ENCODE measurements at regions not wholly inside any gene's neighbourhood (a gene's known extent, or its start where the extent isn't known, plus 50 kb on each side); places are given as distances from the start of the nearest gene placed in this dataset.

GRCh38 chr13:29909975-29910674 lies 59.7 kb upstream of the UBL3 start:
- in situ Hi-C loops (cut with MboI; ENCODE audit: low sequenced_read_pairs): no loop called here
- Histone ChIP-seq H3K36me3 (replicated peaks) (no peaks in the 10 kb centered on the region), H3K4me3 (no peak overlapping the region), H3K27me3 (ENCODE audit: low read depth) (peaks cover 2% of the 10 kb centered on the region; the same call in 1 of the 2 replicates), H3K9me3 (no peaks in the 10 kb centered on the region), H3K4me1 (no peaks in the 10 kb centered on the region)
- DNase-seq (ENCODE audit: low spot score in 2 of 2): no peak

- Histone ChIP-seq H3K36me3 (replicated peaks) (no peaks in the 10 kb centered on the region), H3K9me3 (no peaks in the 10 kb centered on the region), H3K27me3 (ENCODE audit: low read depth) (peaks cover 2% of the 10 kb centered on the region; the same call in 1 of the 2 replicates), H3K4me3 (no peak overlapping the region), H3K4me1 (no peaks in the 10 kb centered on the region)
- in situ Hi-C loops (cut with MboI; ENCODE audit: low sequenced_read_pairs): no loop called here
- no peak for DNase-seq (ENCODE audit: low spot score in 2 of 2)
These were observed 58.8 kb upstream of the UBL3 start for GRCh38 chr13:29909081-29909730.

GRCh38 chr13:29908416-29909080 lies 58.1 kb upstream of the UBL3 start:
- Histone ChIP-seq H3K4me1 (no peaks in the 10 kb centered on the region), H3K36me3 (replicated peaks) (no peaks in the 10 kb centered on the region), H3K4me3 (no peak overlapping the region), H3K9me3 (no peaks in the 10 kb centered on the region), H3K27me3 (ENCODE audit: low read depth) (peaks cover 2% of the 10 kb centered on the region; the same call in 1 of the 2 replicates)
- DNase-seq (ENCODE audit: low spot score in 2 of 2): no peak
- in situ Hi-C loops (cut with MboI; ENCODE audit: low sequenced_read_pairs): no loop called here

GRCh38 chr13:29907670-29908069 lies 57.3 kb upstream of the UBL3 start:
- DNase-seq (ENCODE audit: low spot score in 2 of 2): no peak
- Histone ChIP-seq H3K27me3 (ENCODE audit: low read depth) (peaks cover 2% of the 10 kb centered on the region; the same call in 1 of the 2 replicates), H3K4me1 (no peaks in the 10 kb centered on the region), H3K36me3 (replicated peaks) (no peaks in the 10 kb centered on the region), H3K4me3 (no peak overlapping the region), H3K9me3 (no peaks in the 10 kb centered on the region)
- in situ Hi-C loops (cut with MboI; ENCODE audit: low sequenced_read_pairs): no loop called here

- H3K9me3 ChIP-seq: no peaks in the 10 kb centered on the region
- H3K27me3 ChIP-seq (ENCODE audit: low read depth): peaks cover 2% of the 10 kb centered on the region; the same call in 1 of the 2 replicates
- H3K4me3 ChIP-seq: no peak overlapping the region
- no peaks in the 10 kb centered on the region for H3K36me3 ChIP-seq (replicated peaks)
- H3K4me1 ChIP-seq: no peaks in the 10 kb centered on the region
- DNase-seq (ENCODE audit: low spot score in 2 of 2): no peak
- in situ Hi-C loops (cut with MboI; ENCODE audit: low sequenced_read_pairs): no loop called here
These were observed 56.1 kb upstream of the UBL3 start for GRCh38 chr13:29906432-29907011.

- no peak overlapping the region for H3K4me3 ChIP-seq
- DNase-seq (ENCODE audit: low spot score in 2 of 2): no peak
- H3K9me3 ChIP-seq: no peaks in the 10 kb centered on the region
- no peaks in the 10 kb centered on the region for H3K27me3 ChIP-seq (ENCODE audit: low read depth)
- in situ Hi-C loops (cut with MboI; ENCODE audit: low sequenced_read_pairs): no loop called here
- no peaks in the 10 kb centered on the region for H3K36me3 ChIP-seq (replicated peaks)
- no peaks in the 10 kb centered on the region for H3K4me1 ChIP-seq
These were observed 55.4 kb upstream of the UBL3 start for GRCh38 chr13:29905845-29906244.

- no peaks in the 10 kb centered on the region for H3K9me3 ChIP-seq
- H3K4me1 ChIP-seq: no peaks in the 10 kb centered on the region
- no peak overlapping the region for H3K4me3 ChIP-seq
- H3K36me3 ChIP-seq (replicated peaks): no peaks in the 10 kb centered on the region
- in situ Hi-C loops (cut with MboI; ENCODE audit: low sequenced_read_pairs): no loop called here
- DNase-seq (ENCODE audit: low spot score in 2 of 2): no peak
- no peaks in the 10 kb centered on the region for H3K27me3 ChIP-seq (ENCODE audit: low read depth)
These were observed 53.6 kb upstream of the UBL3 start for GRCh38 chr13:29903996-29904395.

GRCh38 chr13:29903543-29903942 lies 53.1 kb upstream of the UBL3 start:
- Histone ChIP-seq H3K4me3 (no peak overlapping the region), H3K36me3 (replicated peaks) (no peaks in the 10 kb centered on the region), H3K9me3 (no peaks in the 10 kb centered on the region), H3K27me3 (ENCODE audit: low read depth) (no peaks in the 10 kb centered on the region), H3K4me1 (no peaks in the 10 kb centered on the region)
- DNase-seq (ENCODE audit: low spot score in 2 of 2): no peak
- in situ Hi-C loops (cut with MboI; ENCODE audit: low sequenced_read_pairs): no loop called here

- no peaks in the 10 kb centered on the region for H3K36me3 ChIP-seq (replicated peaks)
- DNase-seq (ENCODE audit: low spot score in 2 of 2): no peak
- no peaks in the 10 kb centered on the region for H3K9me3 ChIP-seq
- H3K27me3 ChIP-seq (ENCODE audit: low read depth): no peaks in the 10 kb centered on the region
- H3K4me3 ChIP-seq: no peak overlapping the region
- no peaks in the 10 kb centered on the region for H3K4me1 ChIP-seq
- in situ Hi-C loops (cut with MboI; ENCODE audit: low sequenced_read_pairs): no loop called here
These were observed 52.4 kb upstream of the UBL3 start for GRCh38 chr13:29902632-29903305.

GRCh38 chr13:29901710-29902631 lies 51.6 kb upstream of the UBL3 start:
- peak in 1 of 2 experiments; percentile 34 for DNase-seq (ENCODE audit: low spot score in 2 of 2)
- H3K4me3 ChIP-seq: no peak overlapping the region

More at GRCh38 chr13:29901710-29902631, 51.6 kb upstream of the UBL3 start:
- Histone ChIP-seq H3K36me3 (replicated peaks) (no peaks in the 10 kb centered on the region), H3K9me3 (no peaks in the 10 kb centered on the region), H3K27me3 (ENCODE audit: low read depth) (no peaks in the 10 kb centered on the region), H3K4me1 (no peaks in the 10 kb centered on the region)
- in situ Hi-C loops (cut with MboI; ENCODE audit: low sequenced_read_pairs): no loop called here
